HepG2 (cell line): ENCODE measurements at regions not wholly inside any gene's neighbourhood (a gene's known extent, or its start where the extent isn't known, plus 50 kb on each side); places are given as distances from the start of the nearest gene placed in this dataset.
A peak's percentile ranks its signal among the peaks of the same experiment; 100 is the strongest.

ENCODE experiments used
- CENPT ChIP-seq: sonication (generic); formaldehyde crosslinking; IDR thresholded peaks from 2 replicates; pipeline ENCODE4 v1.8.0; 2022; ENCODE audit warnings: low read depth, mild to moderate bottlenecking, moderate library complexity, missing genetic modification reagents
- EHMT2 ChIP-seq: fragments of 200-600 bp; sonication (generic); IDR thresholded peaks from 2 replicates; pipeline ENCODE4 v1.7.0; 2017; ENCODE audit warnings: antibody characterized with exemption, low read depth, low read length, borderline replicate concordance
- JDP2 ChIP-seq: sonication (generic); formaldehyde crosslinking; IDR thresholded peaks from 2 replicates; pipeline ENCODE4 v1.8.1; 2022; ENCODE audit warnings: missing genetic modification reagents, borderline replicate concordance
- KIAA2018 ChIP-seq: sonication (generic); formaldehyde crosslinking; IDR thresholded peaks from 2 replicates; pipeline ENCODE4 v1.5.0; 2020; ENCODE audit warnings: mild to moderate bottlenecking, missing genetic modification reagents, borderline replicate concordance
- MIER3 ChIP-seq: IDR thresholded peaks from 2 replicates; pipeline ENCODE4 v1.6.1; 2016; ENCODE audit warnings: missing compliant biosample characterization, borderline replicate concordance
- NR2F1 ChIP-seq, 2 experiments: fragments of 450-650 bp in 1 of 2; formaldehyde crosslinking in 1 of 2; IDR thresholded peaks; 2 replicates each; pipeline versions ENCODE4 v1.5.0 to v1.6.1; 2016 to 2020; ENCODE audit warnings: mild to moderate bottlenecking in 1 of 2, missing compliant biosample characterization in 1 of 2, missing genetic modification reagents in 1 of 2, moderate library complexity in 1 of 2
- POLR2G ChIP-seq: fragments of 200-400 bp; formaldehyde crosslinking; IDR thresholded peaks from 2 replicates; pipeline ENCODE4 v1.6.1; 2018; ENCODE audit warnings: mild to moderate bottlenecking, low read depth, low read length, moderate library complexity
- ZMYM2 ChIP-seq: sonication (generic); formaldehyde crosslinking; IDR thresholded peaks from 2 replicates; pipeline ENCODE4 v1.8.0; 2022; ENCODE audit warnings: mild to moderate bottlenecking, missing genetic modification reagents
- ZNF263 ChIP-seq: sonication (generic); formaldehyde crosslinking; IDR thresholded peaks from 2 replicates; pipeline ENCODE4 v1.4.0; 2020; ENCODE audit warnings: missing genetic modification reagents
- ZNF382 ChIP-seq: sonication (generic); formaldehyde crosslinking; IDR thresholded peaks from 2 replicates; pipeline ENCODE4 v1.5.0; 2020; ENCODE audit warnings: missing genetic modification reagents, mild to moderate bottlenecking, borderline replicate concordance
- ZNF383 ChIP-seq: sonication (generic); formaldehyde crosslinking; IDR thresholded peaks from 2 replicates; pipeline ENCODE4 v1.4.0; 2020; ENCODE audit warnings: missing genetic modification reagents, mild to moderate bottlenecking, borderline replicate concordance
- ZNF543 ChIP-seq: sonication (generic); formaldehyde crosslinking; IDR thresholded peaks from 2 replicates; pipeline ENCODE4 v1.4.0; 2020; ENCODE audit warnings: mild to moderate bottlenecking, missing genetic modification reagents
- ZNF576 ChIP-seq: sonication (generic); formaldehyde crosslinking; IDR thresholded peaks from 2 replicates; pipeline ENCODE4 v1.4.0; 2020; ENCODE audit warnings: mild to moderate bottlenecking, missing genetic modification reagents
- TF ChIP-seq, protein P1 (sequence below): sonication (generic); formaldehyde crosslinking; IDR thresholded peaks from 2 replicates; pipeline ENCODE4 v1.4.0; 2020; ENCODE audit warnings: low read depth, missing genetic modification reagents
- TF ChIP-seq, protein P2 (sequence below): sonication (generic); formaldehyde crosslinking; IDR thresholded peaks from 2 replicates; pipeline ENCODE4 v1.4.0; 2020; ENCODE audit warnings: mild to moderate bottlenecking, missing genetic modification reagents

DNA sequence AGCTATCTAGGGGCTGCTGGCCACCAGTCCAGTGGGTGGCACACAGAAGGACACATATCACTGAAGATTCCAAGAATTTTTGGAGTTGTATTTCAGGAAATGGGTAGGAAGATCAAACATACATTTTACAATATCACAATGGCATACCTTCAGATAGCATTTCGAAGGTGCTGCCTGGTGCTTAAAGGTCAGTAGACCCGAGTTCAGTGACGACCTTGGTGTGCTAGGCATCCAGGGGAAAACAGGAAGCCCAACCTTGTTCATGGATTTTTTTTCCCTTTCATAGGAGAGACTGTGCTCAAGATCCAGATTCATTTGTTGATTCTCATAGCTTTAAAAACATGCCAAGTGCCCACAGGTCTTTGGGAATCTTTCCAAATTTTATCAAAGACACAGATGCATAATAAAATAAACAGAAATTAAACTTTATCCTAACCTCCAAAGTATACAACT lies 51.0 kb upstream of the RCBTB2 start (continued):
- TF ChIP-seq KIAA2018 (CRISPR knock-in tag) (no peak), ZNF382 (CRISPR knock-in tag) (no peak), ZNF543 (CRISPR knock-in tag) (no peak), JDP2 (no peak), ZNF263 (CRISPR knock-in tag) (no peak), CENPT (CRISPR knock-in tag) (no peak), ZNF576 (CRISPR knock-in tag) (no peak), MIER3 (CRISPR knock-in tag) (no peak), POLR2G (no peak), ZMYM2 (CRISPR knock-in tag) (no peak), ZNF383 (no peak), NR2F1 (CRISPR knock-in tag; IDR thresholded peaks at IDR 0.05) (0 out of 4 replicates have a peak, but pooled peaks of 1 of the 2 experiments have one; percentile 13), EHMT2 (peak; percentile 70; the same call in 1 of the 2 replicates)
- TF ChIP-seq, protein P1, sequence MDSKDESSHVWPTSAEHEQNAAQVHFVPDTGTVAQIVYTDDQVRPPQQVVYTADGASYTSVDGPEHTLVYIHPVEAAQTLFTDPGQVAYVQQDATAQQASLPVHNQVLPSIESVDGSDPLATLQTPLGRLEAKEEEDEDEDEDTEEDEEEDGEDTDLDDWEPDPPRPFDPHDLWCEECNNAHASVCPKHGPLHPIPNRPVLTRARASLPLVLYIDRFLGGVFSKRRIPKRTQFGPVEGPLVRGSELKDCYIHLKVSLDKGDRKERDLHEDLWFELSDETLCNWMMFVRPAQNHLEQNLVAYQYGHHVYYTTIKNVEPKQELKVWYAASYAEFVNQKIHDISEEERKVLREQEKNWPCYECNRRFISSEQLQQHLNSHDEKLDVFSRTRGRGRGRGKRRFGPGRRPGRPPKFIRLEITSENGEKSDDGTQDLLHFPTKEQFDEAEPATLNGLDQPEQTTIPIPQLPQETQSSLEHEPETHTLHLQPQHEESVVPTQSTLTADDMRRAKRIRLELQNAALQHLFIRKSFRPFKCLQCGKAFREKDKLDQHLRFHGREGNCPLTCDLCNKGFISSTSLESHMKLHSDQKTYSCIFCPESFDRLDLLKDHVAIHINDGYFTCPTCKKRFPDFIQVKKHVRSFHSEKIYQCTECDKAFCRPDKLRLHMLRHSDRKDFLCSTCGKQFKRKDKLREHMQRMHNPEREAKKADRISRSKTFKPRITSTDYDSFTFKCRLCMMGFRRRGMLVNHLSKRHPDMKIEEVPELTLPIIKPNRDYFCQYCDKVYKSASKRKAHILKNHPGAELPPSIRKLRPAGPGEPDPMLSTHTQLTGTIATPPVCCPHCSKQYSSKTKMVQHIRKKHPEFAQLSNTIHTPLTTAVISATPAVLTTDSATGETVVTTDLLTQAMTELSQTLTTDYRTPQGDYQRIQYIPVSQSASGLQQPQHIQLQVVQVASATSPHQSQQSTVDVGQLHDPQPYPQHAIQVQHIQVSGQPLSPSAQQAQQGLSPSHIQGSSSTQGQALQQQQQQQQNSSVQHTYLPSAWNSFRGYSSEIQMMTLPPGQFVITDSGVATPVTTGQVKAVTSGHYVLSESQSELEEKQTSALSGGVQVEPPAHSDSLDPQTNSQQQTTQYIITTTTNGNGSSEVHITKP, result no peak
- TF ChIP-seq, protein P2, sequence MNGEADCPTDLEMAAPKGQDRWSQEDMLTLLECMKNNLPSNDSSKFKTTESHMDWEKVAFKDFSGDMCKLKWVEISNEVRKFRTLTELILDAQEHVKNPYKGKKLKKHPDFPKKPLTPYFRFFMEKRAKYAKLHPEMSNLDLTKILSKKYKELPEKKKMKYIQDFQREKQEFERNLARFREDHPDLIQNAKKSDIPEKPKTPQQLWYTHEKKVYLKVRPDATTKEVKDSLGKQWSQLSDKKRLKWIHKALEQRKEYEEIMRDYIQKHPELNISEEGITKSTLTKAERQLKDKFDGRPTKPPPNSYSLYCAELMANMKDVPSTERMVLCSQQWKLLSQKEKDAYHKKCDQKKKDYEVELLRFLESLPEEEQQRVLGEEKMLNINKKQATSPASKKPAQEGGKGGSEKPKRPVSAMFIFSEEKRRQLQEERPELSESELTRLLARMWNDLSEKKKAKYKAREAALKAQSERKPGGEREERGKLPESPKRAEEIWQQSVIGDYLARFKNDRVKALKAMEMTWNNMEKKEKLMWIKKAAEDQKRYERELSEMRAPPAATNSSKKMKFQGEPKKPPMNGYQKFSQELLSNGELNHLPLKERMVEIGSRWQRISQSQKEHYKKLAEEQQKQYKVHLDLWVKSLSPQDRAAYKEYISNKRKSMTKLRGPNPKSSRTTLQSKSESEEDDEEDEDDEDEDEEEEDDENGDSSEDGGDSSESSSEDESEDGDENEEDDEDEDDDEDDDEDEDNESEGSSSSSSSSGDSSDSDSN (CRISPR knock-in tag), result no peak
